ENCODE measurements at regions not wholly inside any gene's neighbourhood (a gene's known extent, or its start where the extent isn't known, plus 50 kb on each side); places are given as distances from the start of the nearest gene placed in this dataset.

- no peak for DNase-seq
- H3K9me3 ChIP-seq (ENCODE audit: control insufficient read depth, insufficient read depth, low read length): no peaks in the 10 kb centered on the region
- H3K36me3 ChIP-seq (ENCODE audit: control insufficient read depth, insufficient read depth, low read length): no peaks in the 10 kb centered on the region
- H3K36me3 Mint-ChIP-seq: no peaks in the 10 kb centered on the region
- H3K27me3 ChIP-seq (ENCODE audit: control insufficient read depth, insufficient read depth, low read length): no peaks in the 10 kb centered on the region
- no peak for ATAC-seq
- peaks cover 2 to 4% of the 10 kb centered on the region in 2 donors for H3K9me3 Mint-ChIP-seq
- no peaks in the 10 kb centered on the region for H3K27me3 Mint-ChIP-seq (ENCODE audit: low read depth in 2 of 2)
- no peak for TF ChIP-seq CTCF (IDR thresholded peaks at IDR 0.05)
- no peak overlapping the region for H3K27ac Mint-ChIP-seq
- H3K4me1 Mint-ChIP-seq: no peaks in the 10 kb centered on the region
- H3K27ac ChIP-seq (ENCODE audit: low read length): no peak overlapping the region
- WGBS (ENCODE audit: insufficient coverage): 96% methylated on average over 2 of the region's 3 CpGs
- H3K4me3 Mint-ChIP-seq: no peak overlapping the region
- no peak overlapping the region for H3K4me3 ChIP-seq (ENCODE audit: low read length)
- H3K4me1 ChIP-seq (ENCODE audit: control insufficient read depth, insufficient read depth, low read length): no peaks in the 10 kb centered on the region
- intact Hi-C loops (cut with micrococcal nuclease): no loop called here
Measured at GRCh38 chr20:7428946-7429345, 511.3 kb downstream of the HAO1 start.

DNA sequence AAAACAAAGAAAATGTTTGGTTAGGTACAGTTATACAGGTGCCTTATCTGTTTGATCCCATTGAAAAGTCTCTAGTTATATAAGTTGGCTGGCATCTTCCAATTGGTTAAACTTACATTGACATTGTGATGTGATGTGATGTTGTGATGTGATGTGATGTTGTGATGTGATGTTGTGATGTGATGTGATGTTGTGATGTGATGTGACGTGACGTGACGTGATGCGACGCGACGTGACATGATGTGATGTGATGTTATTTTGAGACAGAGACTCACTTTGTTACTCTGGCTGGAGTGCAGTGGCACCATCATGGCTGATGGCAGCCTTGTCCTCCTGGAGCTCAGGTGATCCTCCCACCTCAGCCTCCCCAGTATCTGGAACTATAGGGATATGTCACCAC lies 507.6 kb downstream of the HAO1 start:
- TF ChIP-seq CTCF (IDR thresholded peaks at IDR 0.05): no peak
- Mint-ChIP-seq H3K36me3 (no peaks in the 10 kb centered on the region), H3K9me3 (peaks cover 2 to 4% of the 10 kb centered on the region in 2 donors), H3K27me3 (ENCODE audit: low read depth in 2 of 2) (no peaks in the 10 kb centered on the region), H3K4me1 (no peaks in the 10 kb centered on the region), H3K27ac (no peak overlapping the region), H3K4me3 (no peak overlapping the region)
- Histone ChIP-seq H3K4me3 (ENCODE audit: low read length) (no peak overlapping the region), H3K36me3 (ENCODE audit: control insufficient read depth, insufficient read depth, low read length) (no peaks in the 10 kb centered on the region), H3K4me1 (ENCODE audit: control insufficient read depth, insufficient read depth, low read length) (no peaks in the 10 kb centered on the region), H3K9me3 (ENCODE audit: control insufficient read depth, insufficient read depth, low read length) (no peaks in the 10 kb centered on the region), H3K27ac (ENCODE audit: low read length) (no peak overlapping the region), H3K27me3 (ENCODE audit: control insufficient read depth, insufficient read depth, low read length) (no peaks in the 10 kb centered on the region)
- DNase-seq: no peak
- WGBS (ENCODE audit: insufficient coverage): 97% methylated on average over 7 of the region's 7 CpGs
- ATAC-seq: no peak
- intact Hi-C loops (cut with micrococcal nuclease): no loop called here

DNA sequence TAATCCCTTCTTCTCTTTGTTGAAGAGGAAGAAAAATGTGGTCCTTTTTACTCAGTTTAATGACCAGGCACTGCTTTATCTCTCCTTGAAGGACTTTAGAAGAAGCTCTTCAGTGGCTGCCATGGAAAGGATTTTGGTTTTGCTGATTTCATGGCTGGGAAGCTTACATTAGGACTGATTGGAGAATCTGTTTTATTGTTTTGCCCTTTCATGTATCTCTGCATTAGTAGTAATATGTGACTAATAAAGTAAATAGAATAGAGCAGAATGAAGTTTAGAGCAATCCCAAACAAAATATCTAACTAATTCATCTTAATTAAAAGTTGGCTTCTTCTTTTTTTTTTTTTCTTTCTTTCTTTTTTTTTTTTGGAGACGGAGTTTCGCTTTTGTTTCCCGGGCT lies 502.9 kb downstream of the HAO1 start:
- Mint-ChIP-seq H3K4me3 (no peak overlapping the region), H3K27me3 (ENCODE audit: low read depth in 2 of 2) (no peaks in the 10 kb centered on the region), H3K36me3 (no peaks in the 10 kb centered on the region), H3K9me3 (peaks cover 0 to 5% of the 10 kb centered on the region in 2 donors), H3K4me1 (no peaks in the 10 kb centered on the region), H3K27ac (no peak overlapping the region)
- no peaks in the 10 kb centered on the region for H3K36me3 ChIP-seq (ENCODE audit: control insufficient read depth, insufficient read depth, low read length)
- DNase-seq (no peak), ATAC-seq (no peak)
- no peak for TF ChIP-seq CTCF (IDR thresholded peaks at IDR 0.05)
- H3K9me3 ChIP-seq (ENCODE audit: control insufficient read depth, insufficient read depth, low read length): no peaks in the 10 kb centered on the region
- no peaks in the 10 kb centered on the region for H3K4me1 ChIP-seq (ENCODE audit: control insufficient read depth, insufficient read depth, low read length)
- no peaks in the 10 kb centered on the region for H3K27me3 ChIP-seq (ENCODE audit: control insufficient read depth, insufficient read depth, low read length)
- WGBS (ENCODE audit: insufficient coverage): 94% methylated on average over 3 of the region's 3 CpGs
- no peak overlapping the region for H3K27ac ChIP-seq (ENCODE audit: low read length)
- intact Hi-C loops (cut with micrococcal nuclease): no loop called here
- no peak overlapping the region for H3K4me3 ChIP-seq (ENCODE audit: low read length)

DNA sequence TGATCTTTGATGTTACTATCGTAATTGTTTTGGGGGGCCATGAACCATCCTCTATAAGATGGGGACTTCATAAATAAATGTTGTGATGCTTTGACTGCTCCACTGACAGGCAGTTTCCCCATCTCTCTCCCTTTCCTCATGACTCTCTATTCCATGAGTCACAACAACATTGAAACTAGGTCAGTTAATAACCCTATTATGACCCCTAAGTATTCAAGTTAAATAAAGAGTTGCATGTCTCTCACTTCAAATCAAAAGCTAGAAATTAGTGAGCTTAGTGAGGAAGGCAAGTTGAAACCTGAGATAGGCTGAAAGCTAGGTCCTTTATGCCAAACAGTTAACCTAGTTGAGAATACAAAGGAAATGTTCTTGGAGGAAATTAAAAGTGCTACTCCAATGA lies 491.0 kb downstream of the HAO1 start:
- Mint-ChIP-seq H3K4me1 (no peaks in the 10 kb centered on the region), H3K36me3 (no peaks in the 10 kb centered on the region), H3K27ac (no peak overlapping the region), H3K4me3 (no peak overlapping the region), H3K9me3 (peaks cover 2 to 11% of the 10 kb centered on the region in 2 donors), H3K27me3 (ENCODE audit: low read depth in 2 of 2) (no peaks in the 10 kb centered on the region)
- no peaks in the 10 kb centered on the region for H3K27me3 ChIP-seq (ENCODE audit: control insufficient read depth, insufficient read depth, low read length)
- whole genome bisulfite sequencing (ENCODE audit: insufficient coverage): 100% methylated on average over 1 of the region's 1 CpG
- no peak for TF ChIP-seq CTCF (IDR thresholded peaks at IDR 0.05)
- no peaks in the 10 kb centered on the region for H3K36me3 ChIP-seq (ENCODE audit: control insufficient read depth, insufficient read depth, low read length)
- H3K9me3 ChIP-seq (ENCODE audit: control insufficient read depth, insufficient read depth, low read length): no peaks in the 10 kb centered on the region
- no peaks in the 10 kb centered on the region for H3K4me1 ChIP-seq (ENCODE audit: control insufficient read depth, insufficient read depth, low read length)
- no peak overlapping the region for H3K27ac ChIP-seq (ENCODE audit: low read length)
- DNase-seq (no peak), ATAC-seq (no peak)
- intact Hi-C loops (cut with micrococcal nuclease): no loop called here
- H3K4me3 ChIP-seq (ENCODE audit: low read length): no peak overlapping the region

Data from natural killer cell (primary cell).